Stimulated activated naive CD4-positive, alpha-beta T cell (primary cell): ENCODE measurements at regions not wholly inside any gene's neighbourhood (a gene's known extent, or its start where the extent isn't known, plus 50 kb on each side); places are given as distances from the start of the nearest gene placed in this dataset.

Source experiments
- DNase-seq, 6 experiments: peaks; one replicate each; lab custom pipeline; 2025; lab: John Stamatoyannopoulos, UW

DNA sequence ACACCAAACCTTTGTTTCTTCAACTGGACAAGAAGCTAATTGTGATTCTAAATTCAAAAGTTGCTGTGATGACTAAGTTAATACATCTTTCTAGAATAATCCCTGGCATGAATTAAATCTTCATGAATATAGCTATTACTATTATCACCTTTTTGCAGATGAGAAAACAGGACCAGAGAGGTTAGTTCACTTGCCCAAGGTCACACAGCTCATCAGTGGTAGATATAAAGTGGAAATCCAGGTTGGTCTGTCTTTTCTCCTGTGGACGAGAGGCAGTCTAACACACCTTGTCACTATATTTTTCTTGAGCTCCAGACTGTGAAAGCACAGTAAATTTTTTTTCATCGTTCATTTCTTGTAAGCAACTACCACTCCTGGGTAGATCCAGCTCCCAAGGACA, 247.6 kb upstream of the LRTM1 start:
- no peak for DNase-seq

- DNase-seq = no peak
Measured at GRCh38 chr3:55174747-55175146, 246.9 kb upstream of the LRTM1 start.

DNA sequence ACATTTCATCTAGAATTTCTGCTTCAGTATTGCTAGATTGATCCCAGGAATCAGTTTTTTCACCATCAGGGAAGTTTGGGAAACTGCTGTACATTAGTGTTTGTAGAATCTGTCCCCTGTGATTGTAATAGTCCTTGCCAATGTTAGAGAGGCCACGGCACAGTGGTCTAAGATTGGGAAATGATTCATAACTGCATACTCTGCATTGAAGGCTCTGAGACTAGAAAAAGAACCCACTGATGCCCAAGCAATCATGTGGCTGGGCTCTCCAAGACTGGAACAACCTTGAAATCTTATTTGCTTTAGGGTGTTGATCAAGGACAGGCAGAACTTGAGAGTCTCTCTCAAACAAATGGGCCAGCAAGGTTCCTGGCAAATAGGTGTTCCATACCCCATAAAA, 245.6 kb upstream of the LRTM1 start:
- no peak for DNase-seq

GRCh38 chr3:55172913-55173312, 245.1 kb upstream of the LRTM1 start:
- DNase-seq = no peak

DNA sequence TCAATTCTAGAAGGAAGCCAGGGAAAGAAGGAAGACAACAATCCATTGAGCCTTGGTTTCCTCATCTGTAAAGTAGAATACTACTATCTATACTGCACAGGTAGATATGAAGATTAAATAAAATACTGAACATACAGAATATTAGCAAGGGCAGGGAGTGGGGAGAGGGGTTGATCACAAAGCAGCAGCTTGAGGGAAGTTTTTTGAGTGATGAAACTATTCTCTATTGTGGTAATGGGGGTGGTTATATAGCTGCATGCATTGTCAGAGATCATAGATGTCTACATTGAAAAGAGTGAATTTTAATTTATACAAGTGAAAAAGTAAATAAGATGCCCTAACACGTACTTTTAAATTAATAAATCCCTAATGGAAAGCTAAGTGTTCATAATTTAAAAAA, 242.6 kb upstream of the LRTM1 start:
- no peak for DNase-seq

DNA sequence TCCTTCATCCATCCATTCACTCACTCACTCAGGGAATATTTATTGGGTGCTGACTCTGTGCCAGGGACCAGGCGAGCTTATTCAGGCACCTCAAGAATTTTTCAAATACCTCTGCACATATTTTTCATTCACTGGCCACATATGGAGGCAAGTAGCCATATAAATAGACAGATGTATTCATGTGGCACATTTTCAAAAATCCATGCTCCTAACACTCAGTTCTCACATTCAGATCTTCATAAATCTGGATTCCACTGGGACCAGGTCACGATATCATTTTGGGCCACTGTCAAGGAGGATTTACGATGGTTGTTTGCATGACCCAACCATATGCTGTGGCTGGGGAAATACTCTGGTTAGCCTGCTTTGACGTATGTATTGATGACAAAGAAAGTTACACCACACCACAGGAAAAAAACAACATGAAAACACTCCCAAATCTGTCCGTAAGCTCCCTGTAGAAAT, 241.8 kb upstream of the LRTM1 start:
- no peak for DNase-seq

DNA sequence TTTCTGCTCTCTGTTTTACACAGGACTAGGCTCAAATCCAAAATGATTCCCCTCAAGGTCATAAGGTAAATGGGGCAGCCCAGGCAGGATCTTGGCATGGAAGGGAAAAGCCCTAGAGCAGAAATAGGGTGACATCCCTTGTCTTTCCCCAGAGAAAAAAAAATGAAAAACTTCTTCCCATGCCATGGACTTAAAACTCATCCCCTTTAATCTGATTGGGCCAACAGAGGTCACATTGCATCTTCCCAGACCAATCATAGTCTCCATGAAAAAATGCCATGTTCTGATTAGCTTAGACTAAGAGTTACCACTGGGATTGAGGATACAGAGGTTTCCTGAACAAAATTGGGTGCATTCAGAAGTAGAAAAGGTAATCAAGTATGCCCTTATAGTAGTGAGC, 241.3 kb upstream of the LRTM1 start:
- DNase-seq = no peak

- DNase-seq = no peak
Measured at GRCh38 chr3:55167586-55168317, 239.9 kb upstream of the LRTM1 start.

DNA sequence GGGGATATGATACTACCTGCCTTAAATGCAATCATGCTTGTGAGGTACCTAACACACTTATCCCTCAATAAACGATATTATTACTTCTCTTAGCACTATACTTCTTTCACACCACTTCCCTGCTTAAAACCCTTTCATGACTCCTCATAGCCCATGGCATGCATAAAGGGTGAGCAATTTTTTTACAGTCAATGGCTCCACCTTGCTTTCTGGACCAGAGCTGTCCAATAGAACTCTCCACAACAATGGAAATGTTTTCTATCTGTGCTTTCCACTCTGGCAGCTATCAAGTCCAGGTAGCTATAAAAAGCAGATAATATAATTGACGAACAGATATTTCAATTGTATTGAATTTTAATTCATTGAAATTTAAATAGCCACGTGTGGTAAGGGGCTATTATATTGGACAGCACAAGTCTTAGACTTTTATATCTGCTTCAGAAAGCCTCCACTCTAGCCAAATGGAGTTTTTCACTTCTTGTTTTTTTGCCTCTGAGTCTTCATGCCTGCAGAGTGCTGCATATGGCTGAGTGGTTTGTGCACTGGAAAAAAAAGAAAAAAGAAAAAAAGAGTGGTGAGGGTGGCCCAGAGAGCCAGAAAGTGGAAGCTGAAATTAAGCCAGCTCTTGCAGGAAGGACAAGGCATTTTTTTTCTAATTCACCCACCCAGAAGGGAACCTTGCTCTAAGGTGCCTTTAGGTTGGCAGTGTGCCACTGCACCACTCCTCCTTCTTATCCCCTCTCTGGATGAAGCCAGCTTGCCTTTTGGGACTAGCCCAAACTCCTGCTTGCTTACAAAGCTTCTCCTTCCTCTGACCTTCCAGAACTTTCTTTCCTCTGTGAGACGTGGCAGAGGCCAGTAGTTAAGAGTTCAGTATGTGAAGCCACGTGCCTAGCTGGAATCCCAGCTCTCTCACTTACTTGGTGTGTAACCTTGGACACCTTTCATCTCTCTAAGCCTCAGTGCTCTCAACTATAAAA, 239.0 kb upstream of the LRTM1 start:
- DNase-seq = no peak

DNA sequence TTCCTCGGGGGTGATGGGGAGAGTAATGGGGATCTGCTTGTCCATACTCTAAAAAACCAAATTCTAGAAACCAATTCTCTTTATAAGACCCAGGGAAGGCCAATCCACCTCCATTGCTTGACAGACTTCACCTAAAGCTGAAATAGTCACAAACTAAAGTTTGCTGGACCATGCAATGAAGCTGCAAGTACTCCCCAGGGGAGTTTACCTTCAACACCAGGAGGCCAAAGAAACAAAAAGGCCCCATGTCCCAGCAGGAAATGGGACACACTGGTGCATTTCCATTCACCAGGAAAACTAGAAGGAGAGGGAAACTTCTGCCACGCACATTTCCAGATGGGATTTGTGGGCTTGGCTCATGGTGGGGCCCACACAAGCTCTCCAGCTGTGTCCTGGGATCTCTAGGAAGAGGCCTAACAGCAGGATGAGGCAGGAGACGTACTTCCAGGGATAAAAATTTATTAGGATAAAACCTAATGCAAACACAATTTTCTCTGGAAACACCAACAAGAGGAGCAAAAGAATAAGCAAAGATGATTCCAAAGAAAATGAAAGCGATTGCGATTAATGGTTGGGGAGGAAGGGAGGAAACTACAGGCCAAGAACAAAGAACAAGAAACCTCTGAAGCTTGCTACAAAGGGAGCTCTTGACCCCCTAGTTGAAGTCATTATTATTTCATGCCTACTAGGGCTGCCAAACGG, 238.0 kb upstream of the LRTM1 start:
- no peak for DNase-seq

GRCh38 chr3:55165278-55165677, 237.4 kb upstream of the LRTM1 start:
- DNase-seq = no peak

DNA sequence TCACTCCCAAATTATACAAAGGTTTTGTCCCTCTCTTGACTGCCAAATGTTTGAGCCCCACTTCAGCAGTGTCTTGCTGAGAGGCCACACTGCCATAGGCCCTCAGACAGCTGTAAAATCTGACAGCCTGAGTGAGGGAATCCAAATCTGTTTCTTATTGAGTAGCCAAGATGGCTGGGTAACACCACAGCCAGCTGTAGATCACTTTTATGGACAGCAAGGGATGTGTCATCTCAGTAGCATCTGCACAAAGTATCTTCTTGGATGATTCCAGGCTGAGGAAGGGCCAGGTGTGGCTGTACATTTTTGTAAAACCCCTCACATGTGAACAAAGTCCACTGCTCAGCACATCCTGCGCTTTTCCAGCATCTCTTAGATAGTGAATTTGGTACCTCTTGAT, 237.0 kb upstream of the LRTM1 start:
- no peak for DNase-seq

GRCh38 chr3:55164191-55164590, 236.3 kb upstream of the LRTM1 start:
- DNase-seq = no peak

DNA sequence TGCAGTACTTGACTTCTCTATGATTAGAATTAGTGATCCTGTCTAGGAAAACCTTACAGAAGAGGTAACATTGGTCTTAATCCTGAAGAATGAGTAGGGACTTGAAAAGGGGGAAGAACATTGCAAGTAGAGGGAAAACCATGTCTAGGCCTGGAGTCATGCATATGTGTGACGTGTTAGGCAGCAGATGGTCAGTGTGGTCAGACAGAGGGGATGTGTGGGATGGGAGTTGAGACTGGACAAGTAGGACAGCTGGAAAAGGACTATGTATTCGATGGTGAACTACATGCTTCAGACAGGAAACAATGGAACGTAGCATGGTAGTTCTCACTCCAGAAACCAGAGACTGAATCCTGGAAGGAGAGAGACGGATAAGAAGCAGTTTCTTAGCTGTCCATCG, 235.6 kb upstream of the LRTM1 start:
- no peak for DNase-seq

- no peak for DNase-seq
Measured at GRCh38 chr3:55162031-55162795, 234.4 kb upstream of the LRTM1 start.

DNA sequence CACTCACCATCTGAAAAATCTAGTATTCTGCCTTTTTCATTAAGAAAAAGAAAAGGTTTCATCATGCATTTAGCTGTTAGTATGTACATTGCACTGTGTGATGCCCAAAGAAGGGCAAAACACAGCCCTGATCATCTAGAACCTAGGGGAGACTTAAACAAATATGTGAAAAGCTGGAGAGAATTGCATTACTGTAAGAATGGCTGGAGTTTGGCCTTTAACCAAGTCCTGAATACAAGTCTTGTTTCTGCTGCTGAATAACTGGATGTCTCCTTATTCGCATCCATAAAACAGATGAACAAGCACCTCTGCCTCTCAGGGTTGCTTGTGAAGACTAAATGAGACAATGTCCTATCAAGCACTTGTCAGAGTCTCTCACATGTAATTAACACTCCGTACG, 233.4 kb upstream of the LRTM1 start:
- DNase-seq = no peak

GRCh38 chr3:55160241-55160983, 232.6 kb upstream of the LRTM1 start:
- no peak for DNase-seq

DNA sequence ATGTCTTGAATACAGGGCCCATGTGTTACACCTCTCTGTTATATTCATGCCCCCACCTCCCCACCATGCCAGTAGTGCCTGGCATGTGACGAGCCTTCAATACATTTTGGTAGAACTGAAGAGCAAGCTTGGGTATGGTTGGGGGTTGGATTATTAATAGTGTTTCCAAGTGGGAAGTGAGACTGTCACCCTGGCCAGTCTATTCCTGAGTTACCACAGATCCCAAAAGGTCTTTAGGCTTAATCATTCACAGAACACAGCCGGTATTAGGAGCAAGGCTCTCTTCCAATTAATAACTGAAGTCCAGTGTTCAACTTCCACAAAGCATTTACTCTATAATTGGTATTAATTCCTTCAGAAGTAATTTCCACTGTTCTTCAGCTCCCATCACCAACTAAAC, 231.9 kb upstream of the LRTM1 start:
- no peak for DNase-seq

DNA sequence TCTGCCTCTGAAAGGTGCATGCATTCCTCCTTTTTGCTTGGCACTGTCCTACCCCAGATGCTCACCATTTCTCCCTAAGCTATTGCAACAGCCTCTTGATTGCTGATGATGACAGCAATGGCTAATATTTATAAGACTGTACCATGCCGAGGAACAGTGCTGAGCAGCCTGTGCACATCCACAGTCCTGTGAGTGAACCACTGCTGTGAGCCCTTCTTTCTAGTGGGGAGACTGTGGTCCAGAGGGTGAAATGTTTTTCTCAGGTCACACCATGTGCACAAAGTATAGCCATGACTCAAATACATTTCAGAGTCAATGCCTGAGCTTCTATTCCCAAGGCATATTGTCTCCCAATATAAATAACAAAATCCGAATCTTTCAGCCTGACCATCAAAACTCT, 231.2 kb upstream of the LRTM1 start:
- no peak for DNase-seq

DNA sequence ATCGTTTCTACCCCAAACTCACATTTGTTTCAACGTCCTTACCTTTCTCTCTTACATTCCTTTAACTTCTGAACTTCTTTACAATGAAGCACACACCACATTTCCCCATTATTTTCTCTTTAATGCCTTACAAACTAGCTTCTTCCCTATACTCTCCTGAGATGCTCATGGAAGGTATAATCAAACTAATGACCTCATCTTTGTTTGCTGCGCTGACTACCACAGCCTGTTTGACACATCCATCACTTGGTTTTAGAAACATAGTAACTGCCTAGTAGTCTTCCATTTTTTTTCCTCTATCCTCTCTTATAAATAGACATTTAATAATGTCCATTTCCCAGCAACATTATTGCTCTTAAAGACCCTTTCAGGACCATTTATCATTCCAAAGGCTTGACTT, 230.5 kb upstream of the LRTM1 start:
- DNase-seq = no peak

DNA sequence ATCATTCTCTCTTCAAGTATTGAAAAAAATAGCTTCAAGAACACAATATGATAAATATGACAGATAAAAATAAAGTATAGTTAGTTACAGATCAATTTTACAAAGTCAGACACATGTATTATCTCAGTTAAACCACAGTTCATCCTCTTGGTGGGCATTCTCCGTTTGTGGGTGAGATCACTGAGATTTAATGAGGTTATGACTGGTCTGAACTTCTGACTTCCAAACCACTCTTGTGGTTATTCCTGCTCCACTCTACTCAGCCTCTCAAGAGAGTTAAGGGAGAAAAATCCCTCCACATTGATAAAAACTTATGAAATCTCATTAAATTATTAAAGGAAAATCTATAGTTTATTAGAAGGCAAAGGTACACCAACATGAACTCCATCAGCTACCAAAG, 229.9 kb upstream of the LRTM1 start:
- no peak for DNase-seq
